ENCODE measurements at regions not wholly inside any gene's neighbourhood (a gene's known extent, or its start where the extent isn't known, plus 50 kb on each side); places are given as distances from the start of the nearest gene placed in this dataset.

DNA sequence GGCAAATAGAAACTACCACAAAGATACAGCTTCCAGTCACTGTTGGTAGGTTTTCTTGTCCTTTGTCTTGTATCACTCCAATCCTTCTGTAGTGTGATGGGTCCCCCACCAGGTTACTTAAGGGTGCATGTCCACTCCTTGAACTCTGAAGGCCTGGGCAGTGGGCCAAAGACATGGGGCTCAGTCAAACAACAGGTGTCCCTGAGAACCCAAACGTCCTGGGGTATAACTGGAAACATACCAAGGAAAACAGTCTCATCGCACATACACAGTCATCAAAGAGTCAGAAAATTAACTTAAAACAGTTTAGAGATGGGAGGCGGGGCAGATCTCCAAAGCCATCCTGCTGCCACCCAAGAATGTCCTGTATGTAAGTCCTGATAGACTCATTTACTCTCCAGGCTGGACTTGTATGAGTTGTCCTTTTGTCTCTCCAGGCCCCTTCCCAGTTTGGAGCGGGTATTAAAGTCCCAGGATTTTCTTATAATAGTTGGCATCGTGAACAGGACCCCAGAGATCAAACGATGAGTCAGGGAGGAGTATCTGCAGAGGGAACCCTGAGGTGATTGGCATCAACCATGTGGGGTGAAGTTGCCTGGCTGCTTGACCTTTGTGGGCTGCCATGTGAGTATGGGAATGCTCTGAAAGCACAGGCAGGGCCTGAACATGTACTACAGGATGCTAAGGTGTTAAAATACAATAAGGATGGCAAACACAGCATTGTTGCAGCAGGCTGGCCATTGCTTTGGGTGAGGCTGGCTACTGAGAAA is 613.2 kb upstream of the KLF12 start:
- TF ChIP-seq, protein P1, sequence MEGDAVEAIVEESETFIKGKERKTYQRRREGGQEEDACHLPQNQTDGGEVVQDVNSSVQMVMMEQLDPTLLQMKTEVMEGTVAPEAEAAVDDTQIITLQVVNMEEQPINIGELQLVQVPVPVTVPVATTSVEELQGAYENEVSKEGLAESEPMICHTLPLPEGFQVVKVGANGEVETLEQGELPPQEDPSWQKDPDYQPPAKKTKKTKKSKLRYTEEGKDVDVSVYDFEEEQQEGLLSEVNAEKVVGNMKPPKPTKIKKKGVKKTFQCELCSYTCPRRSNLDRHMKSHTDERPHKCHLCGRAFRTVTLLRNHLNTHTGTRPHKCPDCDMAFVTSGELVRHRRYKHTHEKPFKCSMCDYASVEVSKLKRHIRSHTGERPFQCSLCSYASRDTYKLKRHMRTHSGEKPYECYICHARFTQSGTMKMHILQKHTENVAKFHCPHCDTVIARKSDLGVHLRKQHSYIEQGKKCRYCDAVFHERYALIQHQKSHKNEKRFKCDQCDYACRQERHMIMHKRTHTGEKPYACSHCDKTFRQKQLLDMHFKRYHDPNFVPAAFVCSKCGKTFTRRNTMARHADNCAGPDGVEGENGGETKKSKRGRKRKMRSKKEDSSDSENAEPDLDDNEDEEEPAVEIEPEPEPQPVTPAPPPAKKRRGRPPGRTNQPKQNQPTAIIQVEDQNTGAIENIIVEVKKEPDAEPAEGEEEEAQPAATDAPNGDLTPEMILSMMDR (conservative IDR thresholded peaks at IDR 0.05 in 1 of 2, IDR thresholded peaks at IDR 0.05 in 1 of 2; ENCODE audit: low read depth in 1 of 2, low read length in 2 of 2) = no peak
- no peak for TF ChIP-seq EZH2 (IDR thresholded peaks at IDR 0.05; ENCODE audit: low read length, missing control alignments)

All from fibroblast of lung (primary cell).